ENCODE measurements at regions not wholly inside any gene's neighbourhood (a gene's known extent, or its start where the extent isn't known, plus 50 kb on each side); places are given as distances from the start of the nearest gene placed in this dataset.

GRCh38 chr13:76656500-76656899 lies 229.7 kb downstream of the KCTD12 start:
- TF ChIP-seq CTCF (IDR thresholded peaks at IDR 0.05; ENCODE audit: low read depth, low read length), result no peak
- H3K27me3 ChIP-seq, result no peaks in the 10 kb centered on the region
- DNase-seq, result no peak
- no peaks in the 10 kb centered on the region for H3K36me3 ChIP-seq
- H3K9me3 ChIP-seq, result no peaks in the 10 kb centered on the region
- H3K4me1 ChIP-seq, result no peaks in the 10 kb centered on the region
- H3K4me3 ChIP-seq (ENCODE audit: low read depth, low read length), result no peak overlapping the region

- DNase-seq, result no peak
- TF ChIP-seq CTCF (IDR thresholded peaks at IDR 0.05; ENCODE audit: low read depth, low read length), result no peak
Observed at GRCh38 chr13:76656056-76656455, 230.1 kb downstream of the KCTD12 start.

GRCh38 chr13:76654263-76654662 lies 231.9 kb downstream of the KCTD12 start:
- no peaks in the 10 kb centered on the region for H3K4me1 ChIP-seq
- no peaks in the 10 kb centered on the region for H3K9me3 ChIP-seq
- H3K27me3 ChIP-seq, result no peaks in the 10 kb centered on the region
- TF ChIP-seq CTCF (IDR thresholded peaks at IDR 0.05; ENCODE audit: low read depth, low read length), result no peak
- no peak overlapping the region for H3K4me3 ChIP-seq (ENCODE audit: low read depth, low read length)
- H3K36me3 ChIP-seq, result no peaks in the 10 kb centered on the region
- DNase-seq, result no peak

More at GRCh38 chr13:76656056-76656455, 230.1 kb downstream of the KCTD12 start:
- Histone ChIP-seq H3K4me3 (ENCODE audit: low read depth, low read length) (no peak overlapping the region), H3K9me3 (no peaks in the 10 kb centered on the region), H3K4me1 (no peaks in the 10 kb centered on the region), H3K27me3 (no peaks in the 10 kb centered on the region), H3K36me3 (no peaks in the 10 kb centered on the region)

- H3K27me3 ChIP-seq, result no peaks in the 10 kb centered on the region
- H3K4me3 ChIP-seq (ENCODE audit: low read depth, low read length), result no peak overlapping the region
- no peaks in the 10 kb centered on the region for H3K9me3 ChIP-seq
- no peak for DNase-seq
- TF ChIP-seq CTCF (IDR thresholded peaks at IDR 0.05; ENCODE audit: low read depth, low read length), result no peak
- H3K4me1 ChIP-seq, result no peaks in the 10 kb centered on the region
- no peaks in the 10 kb centered on the region for H3K36me3 ChIP-seq
Observed at GRCh38 chr13:76651286-76651685, 234.9 kb downstream of the KCTD12 start.

GRCh38 chr13:76647550-76647949 lies 238.7 kb downstream of the KCTD12 start:
- TF ChIP-seq CTCF (IDR thresholded peaks at IDR 0.05; ENCODE audit: low read depth, low read length), result no peak
- Histone ChIP-seq H3K4me1 (no peaks in the 10 kb centered on the region), H3K36me3 (no peaks in the 10 kb centered on the region), H3K27me3 (no peaks in the 10 kb centered on the region), H3K9me3 (no peaks in the 10 kb centered on the region), H3K4me3 (ENCODE audit: low read depth, low read length) (no peak overlapping the region)
- no peak for DNase-seq

- Histone ChIP-seq H3K4me1 (no peaks in the 10 kb centered on the region; the same call in 1 of the 2 replicates), H3K4me3 (ENCODE audit: low read depth, low read length) (no peak overlapping the region), H3K36me3 (no peaks in the 10 kb centered on the region), H3K9me3 (no peaks in the 10 kb centered on the region), H3K27me3 (no peaks in the 10 kb centered on the region)
- DNase-seq, result no peak
- no peak for TF ChIP-seq CTCF (IDR thresholded peaks at IDR 0.05; ENCODE audit: low read depth, low read length)
Observed at GRCh38 chr13:76646946-76647345, 239.3 kb downstream of the KCTD12 start.
